ENCODE measurements at regions not wholly inside any gene's neighbourhood (a gene's known extent, or its start where the extent isn't known, plus 50 kb on each side); places are given as distances from the start of the nearest gene placed in this dataset.
A peak's percentile ranks its signal among the peaks of the same experiment; 100 is the strongest.
"Not testable (repeated sequence)": the region's sequence is repeated elsewhere in the genome, so short reads cannot be mapped to it uniquely, and the experiment has no call there.

DNA sequence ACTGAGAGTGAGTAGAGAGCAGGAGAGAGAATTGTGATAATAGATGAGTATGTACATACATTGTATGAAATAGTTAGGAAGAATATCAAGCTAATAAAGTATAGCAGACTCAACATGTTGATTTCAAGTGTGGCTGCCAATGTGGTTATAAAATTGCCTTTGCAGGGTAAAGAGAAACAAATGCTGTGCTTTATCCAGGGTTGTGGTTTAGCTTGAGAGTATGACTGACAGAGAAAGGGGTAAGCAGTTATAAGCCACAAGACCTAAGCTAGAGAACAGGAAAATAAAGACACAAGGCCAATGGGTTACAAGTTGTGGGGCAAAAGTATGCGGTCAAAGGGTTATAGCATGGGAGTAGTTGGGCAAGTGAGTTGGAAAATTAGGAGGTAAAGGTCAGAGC, 1217.5 kb downstream of the DIAPH3 start:
- no peak for DNase-seq

DNA sequence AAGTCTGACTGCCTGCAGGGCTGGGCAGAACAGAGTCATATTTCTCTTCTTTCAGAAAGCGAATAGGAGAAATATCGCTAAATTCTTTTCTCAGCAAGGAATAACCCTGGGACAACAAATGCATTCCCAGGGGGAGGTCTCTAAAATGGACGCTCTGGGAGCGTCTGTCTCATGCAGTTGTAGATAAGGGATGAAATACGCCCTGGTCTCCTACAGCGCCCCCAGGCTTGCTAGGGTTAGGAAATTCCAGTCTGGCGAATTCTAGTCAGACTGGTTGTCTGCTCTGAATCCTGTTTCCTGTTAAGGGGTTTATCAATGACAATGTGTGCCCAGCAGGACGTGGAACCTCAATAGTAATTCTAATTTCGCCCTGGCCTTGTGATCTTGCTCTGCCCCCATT, 1214.1 kb downstream of the DIAPH3 start:
- no peak for DNase-seq

DNA sequence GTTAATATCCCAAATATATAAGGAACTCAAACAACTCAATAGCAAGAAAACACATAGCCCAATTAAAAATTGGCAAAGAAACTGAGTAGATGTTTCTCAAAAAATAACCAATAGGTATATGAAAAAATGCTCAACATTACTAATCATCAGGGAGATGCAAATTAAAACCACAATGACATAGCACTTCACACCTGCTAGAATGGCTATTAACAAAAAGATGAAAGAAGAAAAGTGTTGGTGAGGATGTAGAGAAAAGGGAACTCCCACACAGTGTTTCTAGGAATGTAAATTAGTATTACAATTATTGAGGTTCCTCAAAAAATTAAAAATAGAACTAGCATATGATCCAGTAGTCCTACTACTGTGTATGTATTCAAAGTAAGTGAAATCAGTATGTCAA, 1212.8 kb downstream of the DIAPH3 start:
- no peak for DNase-seq

DNA sequence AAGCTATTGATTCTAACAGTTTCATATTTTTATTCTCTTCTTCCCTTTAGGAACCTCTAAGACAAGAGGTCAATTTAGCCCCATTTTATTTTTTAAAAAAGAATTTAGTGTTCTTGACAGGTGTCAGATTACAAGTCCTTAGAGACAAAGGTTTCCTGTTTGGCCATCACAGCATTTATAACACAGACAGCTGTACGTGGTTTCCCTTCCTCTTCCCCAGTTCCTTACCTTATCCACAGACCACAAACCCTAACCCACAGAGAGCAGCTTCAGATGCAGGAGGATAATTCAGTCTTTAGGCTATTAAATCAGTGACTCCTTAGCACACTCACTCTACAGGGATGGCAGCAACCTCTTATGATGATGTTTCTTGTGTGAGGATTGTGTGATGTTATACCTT, 1210.1 kb downstream of the DIAPH3 start:
- DNase-seq, result no peak

DNA sequence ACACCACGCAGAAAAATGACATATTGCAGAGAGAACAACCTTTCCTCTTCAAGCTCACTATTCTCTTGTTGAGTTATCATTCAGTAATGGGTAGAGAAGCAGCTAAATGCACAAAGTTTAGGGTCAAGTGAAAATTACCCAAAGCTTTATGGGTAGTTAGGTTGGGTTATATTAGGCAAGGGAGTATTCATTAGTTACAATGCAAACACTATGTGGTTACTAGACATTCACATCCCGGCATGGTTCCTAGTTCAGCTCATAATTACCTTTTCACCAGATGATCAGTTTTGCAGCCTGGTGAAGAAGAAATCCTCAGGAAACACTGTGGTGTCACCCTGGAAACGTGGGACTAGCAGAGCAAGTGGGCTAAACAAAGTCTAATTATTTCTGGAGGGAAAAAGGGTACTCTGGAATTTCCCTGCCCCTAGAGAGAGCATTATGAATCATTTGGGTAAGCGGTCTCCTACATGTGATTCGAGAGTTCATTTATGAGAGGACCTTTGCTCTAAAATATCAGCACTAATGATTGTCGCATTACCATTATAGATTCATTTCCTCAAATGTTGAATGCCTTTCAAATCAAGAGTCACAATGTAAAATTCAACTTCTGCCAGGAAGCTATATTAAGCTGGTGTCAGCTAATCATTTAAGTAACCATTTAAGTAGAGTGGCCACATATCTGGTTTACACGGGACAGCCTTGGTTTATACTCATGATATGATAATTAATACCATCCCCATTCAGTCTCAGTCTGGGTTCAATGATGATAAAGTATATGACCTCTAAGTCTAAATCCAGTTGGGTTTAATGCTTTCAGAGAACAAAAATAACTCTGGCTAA, 1208.0 kb downstream of the DIAPH3 start:
- DNase-seq, result no peak

DNA sequence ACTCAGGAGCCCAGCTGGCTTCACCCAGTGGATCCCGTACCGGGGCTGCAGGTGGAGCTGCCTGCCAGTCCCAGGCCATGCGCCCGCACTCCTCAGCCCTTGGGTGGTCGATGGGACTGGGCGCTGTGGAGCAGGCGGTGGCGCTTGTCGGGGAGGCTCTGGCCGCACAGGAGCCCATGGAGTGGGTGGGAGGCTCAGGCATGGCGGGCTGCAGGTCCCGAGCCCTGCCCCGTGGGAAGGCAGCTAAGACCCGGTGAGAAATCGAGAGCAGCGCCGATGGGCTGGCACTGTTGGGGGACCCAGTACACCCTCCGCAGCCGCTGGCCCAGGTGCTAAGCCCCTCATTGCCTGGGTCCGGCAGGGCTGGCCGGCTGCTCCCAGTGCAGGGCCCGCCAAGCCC, 1205.6 kb downstream of the DIAPH3 start:
- DNase-seq, result not testable (repeated sequence)

DNA sequence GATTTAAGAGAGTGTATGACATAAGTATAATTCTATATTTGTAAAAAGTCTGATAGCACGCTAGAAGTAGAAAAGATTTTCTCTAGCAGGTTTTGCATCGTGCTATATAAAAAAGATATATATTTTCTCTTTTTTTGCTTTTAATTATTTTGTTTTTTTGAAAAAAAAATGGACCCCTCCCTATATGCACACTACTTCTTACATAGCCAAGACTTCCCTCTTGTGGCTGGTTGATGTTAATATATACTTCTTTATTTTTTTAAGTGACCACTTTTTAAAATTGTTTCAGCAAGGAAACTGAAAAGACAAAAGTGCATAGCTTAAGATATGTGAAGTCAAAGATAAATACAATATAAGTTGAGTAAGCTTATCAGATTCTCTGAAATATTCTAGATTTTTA, 1202.8 kb downstream of the DIAPH3 start:
- DNase-seq, result peak; percentile 17

DNA sequence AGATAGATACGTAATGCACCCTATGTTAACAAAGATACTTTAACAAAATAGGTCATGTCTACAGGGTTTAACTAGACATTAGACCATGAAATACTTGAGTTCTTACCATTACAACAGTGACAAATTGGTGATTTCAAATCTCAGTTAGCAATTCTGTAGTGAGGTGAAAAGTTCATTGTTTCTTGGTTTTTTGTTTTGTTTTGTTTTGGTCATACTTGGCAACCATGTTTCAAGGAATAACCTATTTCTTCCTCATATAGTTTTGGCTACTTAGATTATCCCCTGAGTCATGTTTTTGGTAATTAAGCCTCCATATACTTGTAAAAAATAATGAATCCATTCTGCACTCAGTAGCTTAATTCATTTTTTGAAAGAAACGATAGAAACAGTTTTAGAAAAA, 1200.4 kb downstream of the DIAPH3 start:
- no peak for DNase-seq

DNA sequence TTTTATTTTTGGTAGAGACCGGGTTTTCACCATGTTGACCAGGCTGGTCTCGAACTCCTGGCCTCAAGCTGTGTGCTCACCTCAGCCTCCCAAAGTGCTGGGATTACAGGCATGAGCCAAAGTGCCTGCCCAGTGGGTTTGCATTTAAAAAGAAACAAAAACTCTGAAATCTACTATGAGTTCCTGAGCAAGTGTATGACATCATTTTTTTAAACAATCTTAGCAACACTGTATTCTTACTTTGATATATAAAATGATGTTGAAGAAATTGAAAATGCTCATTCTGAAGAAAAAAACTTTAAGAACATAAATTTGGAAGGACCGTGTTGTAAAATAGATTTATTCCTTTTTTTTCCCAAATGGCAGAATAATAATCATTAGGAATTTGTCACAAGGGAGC, 1199.7 kb downstream of the DIAPH3 start:
- DNase-seq, result no peak

DNA sequence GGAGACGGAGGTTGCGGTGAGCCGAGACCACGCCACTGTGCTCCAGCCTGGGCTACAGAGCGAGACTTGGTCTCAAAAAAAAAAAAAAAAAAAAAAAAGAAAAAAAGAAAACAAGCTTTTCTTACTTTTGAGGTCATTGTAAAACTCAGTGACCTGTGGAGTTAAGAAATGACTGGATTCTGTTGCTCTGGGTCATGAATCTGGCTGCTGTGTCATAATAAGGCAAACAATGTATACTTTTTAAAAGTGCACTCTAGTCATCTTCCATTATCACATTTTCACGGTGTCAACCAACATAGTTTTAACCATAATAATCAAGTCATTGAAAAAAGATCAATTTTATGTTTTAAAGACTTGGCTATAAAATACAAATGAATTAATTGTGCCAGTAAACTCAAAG, 1186.6 kb downstream of the DIAPH3 start:
- no peak for DNase-seq

DNA sequence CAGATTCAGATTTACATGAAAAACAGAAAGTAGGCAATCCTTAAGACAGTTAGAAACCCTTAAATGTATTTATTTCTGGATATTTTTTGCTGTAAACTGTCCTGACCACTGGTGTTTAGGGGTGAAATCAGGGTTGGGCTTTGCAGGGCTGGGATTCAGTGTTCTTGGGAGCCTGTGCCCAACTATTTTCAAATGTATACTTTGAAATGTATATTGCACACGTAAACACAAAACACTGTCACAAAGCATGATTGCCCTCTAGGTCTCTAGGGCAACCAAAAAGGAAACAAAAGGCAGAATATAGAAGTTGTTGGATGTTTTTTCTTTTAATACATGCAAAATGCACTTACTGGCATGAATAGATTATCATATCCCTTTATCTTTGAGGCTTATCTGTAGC, 1185.4 kb downstream of the DIAPH3 start:
- no peak for DNase-seq

DNA sequence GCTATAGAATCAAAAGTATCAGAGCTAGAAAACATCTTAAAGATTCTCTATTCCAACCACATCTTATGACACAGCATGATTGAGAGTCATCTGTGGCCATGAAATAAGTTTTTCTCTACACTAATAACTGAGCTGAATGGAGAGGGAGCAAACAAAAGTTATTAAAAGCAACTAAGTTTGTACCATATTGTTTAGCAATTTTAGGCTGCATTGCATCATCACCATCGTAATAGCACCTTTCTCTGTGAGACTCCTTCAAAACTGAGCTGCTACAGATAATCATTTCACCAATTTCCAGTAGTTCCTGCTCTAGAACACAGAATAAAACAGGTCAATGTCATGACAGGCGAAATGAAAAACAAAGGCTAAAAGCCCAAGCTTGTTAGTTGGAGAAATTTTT, 1183.9 kb downstream of the DIAPH3 start:
- no peak for DNase-seq

DNA sequence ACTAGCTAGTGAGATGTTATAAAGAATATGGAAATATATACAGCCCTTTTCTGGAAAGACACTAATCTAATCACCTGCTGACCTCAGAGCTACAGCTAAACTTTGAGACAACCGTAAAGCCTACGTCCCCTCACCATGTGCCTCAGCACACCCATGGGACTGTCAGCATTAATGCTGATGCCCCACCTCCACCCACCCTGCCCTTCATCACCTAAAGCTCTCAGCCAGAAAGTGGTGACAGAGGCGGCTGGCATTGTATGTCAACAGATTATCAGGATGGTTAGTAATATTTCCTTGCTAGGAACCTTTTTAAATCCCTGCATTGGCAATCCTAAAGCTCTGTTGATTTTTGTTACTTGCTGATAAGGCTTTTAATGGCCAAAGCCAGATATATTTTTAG, 1177.9 kb downstream of the DIAPH3 start:
- no peak for DNase-seq

DNA sequence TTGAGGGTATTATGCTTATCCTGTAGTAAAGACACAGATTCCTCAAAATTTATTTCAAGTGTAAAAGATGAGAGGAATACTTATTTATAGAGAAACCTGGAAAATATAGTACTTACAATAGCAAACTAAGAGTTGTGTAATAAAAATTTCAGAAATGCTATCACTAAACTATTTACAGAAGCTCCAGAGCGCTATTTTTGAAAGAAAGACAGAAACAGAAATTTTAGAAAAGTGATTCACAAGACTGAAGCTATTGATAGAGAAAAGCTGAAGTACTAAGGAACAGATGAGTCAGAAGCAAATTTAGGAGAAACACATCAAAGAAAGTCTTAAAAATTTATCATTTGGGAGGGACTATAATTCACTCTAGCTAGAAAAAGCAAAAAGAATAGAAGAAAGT, 1174.2 kb downstream of the DIAPH3 start:
- no peak for DNase-seq

DNA sequence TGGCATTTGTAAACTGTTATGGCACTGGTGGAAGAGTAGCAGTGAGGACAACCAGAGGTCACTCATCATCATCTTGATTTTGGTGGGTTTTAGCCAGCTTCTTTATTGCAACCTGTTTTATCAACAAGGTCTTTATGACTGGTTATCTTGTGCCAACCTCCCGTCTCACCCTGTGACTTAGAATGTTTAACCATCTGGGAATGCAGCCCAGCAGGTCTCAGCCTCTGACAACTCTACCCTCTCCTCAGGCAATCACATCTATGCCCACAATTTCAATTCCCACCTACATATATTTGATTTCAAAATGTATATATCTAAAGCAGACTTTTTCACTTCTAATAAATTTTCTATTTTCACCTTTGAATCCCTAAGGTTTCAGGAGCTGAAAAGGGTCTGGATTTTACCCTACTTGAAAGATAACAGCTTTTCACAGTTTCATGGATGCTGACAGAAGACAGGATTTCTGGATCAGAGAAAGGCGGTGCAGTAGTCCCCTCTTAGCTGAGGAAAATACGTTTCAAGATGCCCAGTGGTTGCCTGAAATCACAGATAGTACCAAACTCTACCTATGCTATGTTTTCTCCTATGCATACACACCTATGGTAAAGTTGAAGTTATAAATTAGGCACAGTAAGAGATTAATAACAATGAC, 1171.8 kb downstream of the DIAPH3 start:
- DNase-seq, result no peak

DNA sequence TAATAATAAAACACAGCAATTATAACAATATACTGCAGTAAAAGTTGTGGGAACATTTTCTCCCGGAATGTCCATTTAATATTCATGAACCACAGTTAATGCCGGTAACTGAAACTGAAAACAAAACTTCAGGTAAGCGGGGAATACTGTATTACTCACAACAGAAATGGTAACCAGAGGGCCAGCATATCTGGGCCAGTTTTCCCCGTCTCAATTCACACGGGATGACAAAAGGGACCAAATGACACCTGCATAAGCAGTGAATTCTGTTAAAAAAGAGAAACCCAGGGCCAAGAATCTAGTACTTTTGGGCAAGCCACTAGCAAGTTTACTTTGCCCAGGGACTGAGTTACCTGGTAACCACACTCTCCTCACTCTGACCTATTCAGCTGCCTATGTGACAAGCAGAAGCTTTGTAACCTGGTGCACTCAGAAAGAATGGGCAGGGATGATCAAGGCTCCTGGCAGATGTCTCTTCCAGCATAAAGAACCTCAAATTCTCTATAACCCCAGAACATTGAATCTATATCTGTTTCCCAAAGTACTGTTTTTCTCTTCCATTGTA, 1171.2 kb downstream of the DIAPH3 start:
- DNase-seq, result no peak

DNA sequence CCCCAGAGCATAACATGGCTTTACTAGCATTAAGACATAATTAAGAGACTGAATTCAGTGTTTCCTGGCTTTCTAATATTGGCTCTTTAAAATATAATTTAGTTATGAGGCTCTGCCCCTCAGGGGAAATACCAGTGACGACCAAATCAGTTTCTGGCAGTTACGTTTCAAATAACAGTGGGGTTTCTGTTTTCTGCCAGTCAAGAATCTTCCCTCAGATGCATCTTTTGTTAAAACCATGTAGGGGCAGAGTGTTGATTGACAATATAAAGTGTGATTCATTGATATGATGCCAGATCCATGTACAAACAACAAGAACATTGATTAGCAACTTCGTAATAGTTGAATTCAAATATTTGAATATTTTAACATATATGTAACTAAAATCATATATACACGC, 1169.7 kb downstream of the DIAPH3 start:
- no peak for DNase-seq

DNA sequence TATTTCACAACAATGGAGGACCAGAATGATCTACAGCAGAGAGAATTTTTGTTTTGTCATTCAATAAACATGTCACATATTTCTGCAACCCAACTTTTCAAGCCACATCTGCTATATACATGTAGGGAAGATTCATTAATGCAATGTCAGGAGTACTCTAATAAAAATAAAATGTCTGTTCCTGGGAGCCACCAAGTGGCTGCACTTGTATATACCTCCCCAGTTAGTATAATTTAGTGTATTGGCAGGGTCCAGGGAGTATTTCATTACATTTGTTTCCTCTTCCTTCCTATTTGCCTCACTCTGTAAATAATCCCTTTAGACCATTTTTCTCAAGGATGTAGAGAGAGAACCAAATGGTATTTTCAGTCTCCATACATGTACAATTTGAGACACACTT, 1169.0 kb downstream of the DIAPH3 start:
- DNase-seq, result no peak

DNA sequence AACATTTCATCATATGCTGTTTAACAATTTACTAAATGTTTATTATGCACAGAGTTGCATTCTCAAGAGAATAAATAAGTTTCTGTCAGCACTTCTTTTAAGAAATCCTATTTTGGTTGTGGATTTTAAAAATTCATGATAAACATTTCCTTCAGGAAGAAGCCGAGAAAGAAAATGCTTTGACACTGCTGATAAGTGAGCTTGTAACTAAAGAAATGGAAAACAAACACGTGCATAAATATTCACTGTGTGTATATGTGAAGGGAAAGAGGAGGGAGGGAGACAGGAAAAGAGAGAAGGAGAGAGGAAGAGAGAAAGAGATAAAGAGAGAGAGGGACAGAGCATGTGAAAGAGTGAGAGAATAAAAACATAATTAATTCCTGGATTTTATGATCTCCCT, 1165.0 kb downstream of the DIAPH3 start:
- no peak for DNase-seq

DNA sequence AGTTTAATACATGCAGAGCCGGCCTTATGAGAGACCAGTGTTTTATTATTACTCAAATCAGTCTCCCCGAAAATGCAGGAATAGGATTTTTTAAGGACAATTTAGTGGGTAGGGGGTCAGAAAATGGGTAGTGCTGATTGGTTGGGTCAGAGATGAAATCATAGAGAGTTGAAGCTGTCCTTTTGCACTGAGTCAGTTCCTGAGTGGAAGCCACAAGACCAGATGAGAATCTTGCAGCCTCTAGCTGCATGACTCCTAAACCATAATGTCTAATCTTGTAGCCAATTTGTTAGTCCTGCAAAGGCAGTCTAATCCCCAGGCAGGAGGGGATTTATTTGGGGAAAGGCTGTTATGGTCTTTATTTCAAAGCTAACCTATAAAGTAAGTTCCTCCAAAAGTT, 1163.9 kb downstream of the DIAPH3 start:
- DNase-seq, result no peak

DNA sequence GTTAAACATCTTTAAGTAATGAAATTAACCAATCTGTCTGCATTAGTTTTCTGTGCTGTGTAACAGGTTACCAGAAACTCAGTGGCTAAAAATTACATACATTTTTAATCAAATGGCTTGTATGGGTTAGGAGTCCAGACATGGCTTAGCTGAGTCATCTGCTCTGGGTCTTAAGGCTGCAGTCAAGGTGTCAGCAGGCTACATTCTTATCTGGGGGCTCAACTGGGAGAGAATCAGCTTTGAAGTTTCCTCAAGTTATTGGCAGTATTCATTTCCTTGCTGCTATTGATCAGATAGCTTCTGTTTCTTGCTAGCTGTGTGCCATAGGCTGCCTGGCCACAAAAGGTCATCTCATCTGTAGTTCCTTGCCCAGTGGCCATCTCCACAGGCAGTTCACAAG, 1163.0 kb downstream of the DIAPH3 start:
- no peak for DNase-seq

DNA sequence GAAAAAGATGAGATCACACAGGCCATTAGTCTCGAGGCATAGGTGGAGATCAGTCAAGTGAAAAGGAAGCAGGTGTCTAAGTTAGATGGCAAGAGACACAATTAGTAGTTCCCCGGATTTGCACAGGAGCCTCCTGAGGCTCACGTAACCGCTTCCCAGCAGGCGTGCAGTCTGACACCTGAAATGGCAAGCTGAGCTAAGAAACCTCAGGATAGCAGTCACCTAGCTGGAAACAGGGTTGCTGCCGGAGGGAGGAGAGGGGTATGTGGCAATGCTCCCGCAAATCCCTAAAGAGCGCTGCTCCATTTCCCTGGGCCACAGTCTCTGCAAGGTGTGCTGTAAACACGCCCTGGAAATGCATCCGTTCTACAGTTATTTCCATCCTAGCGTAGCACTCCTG, 1151.0 kb downstream of the DIAPH3 start:
- no peak for DNase-seq

DNA sequence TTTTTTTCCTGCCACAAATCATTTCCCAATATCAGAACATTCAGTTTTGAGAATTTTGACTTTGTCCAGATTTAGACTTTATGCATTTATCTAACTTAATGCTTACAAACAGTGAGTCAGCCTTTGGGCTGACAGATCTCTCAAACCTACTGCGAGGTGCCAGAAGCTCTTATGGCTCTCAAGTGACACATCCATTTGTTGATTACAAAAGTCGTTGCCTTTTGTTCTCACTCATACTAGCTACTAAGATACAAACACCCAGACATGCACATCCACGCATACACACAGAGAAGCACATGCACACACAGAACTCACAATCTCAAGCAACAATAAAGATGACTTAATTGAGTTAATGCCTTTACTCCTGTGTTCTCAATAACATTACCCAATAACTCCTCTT, 1147.5 kb downstream of the DIAPH3 start:
- no peak for DNase-seq

DNA sequence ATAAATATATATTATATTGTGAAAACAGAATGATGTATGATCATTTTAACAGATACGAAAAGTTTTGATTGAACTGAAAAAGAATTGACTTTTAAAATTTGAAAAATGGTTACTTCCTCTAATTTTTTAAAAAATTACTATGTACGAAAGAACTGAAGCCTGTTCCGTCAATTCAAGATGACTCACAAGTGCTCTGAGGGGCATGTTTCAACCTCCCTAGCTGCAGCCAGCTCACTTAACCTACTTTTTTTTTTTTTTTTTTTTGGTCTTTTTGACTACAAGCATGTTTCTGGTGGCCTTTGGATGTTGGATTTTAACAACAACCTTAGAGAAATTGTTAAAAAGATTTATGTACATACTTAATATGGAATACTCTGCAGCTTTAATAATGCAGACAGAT, 1139.3 kb downstream of the DIAPH3 start:
- no peak for DNase-seq

DNA sequence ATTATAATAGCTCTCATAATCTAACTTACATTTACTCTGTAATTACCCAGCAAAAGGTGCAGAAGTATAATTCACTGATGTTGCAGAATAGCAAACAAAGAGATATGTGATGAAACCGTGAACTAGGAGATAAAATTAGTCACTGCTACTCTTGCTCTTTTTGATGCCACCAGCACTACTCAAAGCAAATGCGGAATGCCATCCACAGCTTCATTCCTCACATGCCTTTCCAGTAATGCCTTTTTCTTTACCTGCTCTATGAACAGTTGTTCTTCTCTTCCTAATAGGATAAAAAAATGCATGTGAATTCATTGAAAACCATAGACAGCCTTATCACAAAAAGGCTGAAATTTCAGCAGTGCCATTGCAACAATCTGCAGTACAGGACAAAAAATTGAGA, 1129.5 kb downstream of the DIAPH3 start:
- no peak for DNase-seq
